Endothelial cell of umbilical vein (primary cell): ENCODE measurements at regions not wholly inside any gene's neighbourhood (a gene's known extent, or its start where the extent isn't known, plus 50 kb on each side); places are given as distances from the start of the nearest gene placed in this dataset.

Experiments
- POLR2A ChIP-seq: IDR thresholded peaks from 2 replicates; pipeline ENCODE4 v1.6.1; 2012; ENCODE audit warnings: low read depth, mild to moderate bottlenecking, control low read depth, low read length
- TF ChIP-seq, protein P1 (sequence below), 2 donors: IDR thresholded peaks; 1 replicate in 1 of 2; 2 replicates in 1 of 2; pipeline ENCODE4 v1.5.1; 2011; ENCODE audit warnings: low read length in 2 of 2, mild to moderate bottlenecking in 2 of 2, moderate library complexity in 2 of 2, control low read depth in 1 of 2, inconsistent platforms in 1 of 2, low read depth in 1 of 2; ENCODE audit not compliant: insufficient read depth in 1 of 2; ENCODE audit errors: extremely low read depth in 1 of 2

DNA sequence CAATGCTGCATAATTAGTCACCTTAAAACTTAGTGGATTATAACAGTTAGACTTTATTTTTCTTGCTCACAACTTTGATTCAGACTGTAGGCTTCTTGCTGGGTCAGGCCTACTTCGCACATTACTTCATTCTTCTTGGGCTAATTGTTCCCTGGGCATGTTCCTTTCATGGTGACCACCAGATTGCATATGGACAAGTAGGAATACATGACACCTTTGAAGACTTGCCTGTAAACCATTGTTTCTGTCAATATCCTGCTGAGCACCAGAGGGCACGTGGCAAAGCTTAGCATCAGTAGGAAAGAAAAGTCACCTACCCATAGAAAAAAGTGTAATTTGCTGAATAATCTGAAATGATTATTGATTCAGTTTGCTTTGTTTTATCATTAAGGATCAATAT lies 54.3 kb upstream of the ROBO1 start:
- no peak for TF ChIP-seq POLR2A
- TF ChIP-seq, protein P1, sequence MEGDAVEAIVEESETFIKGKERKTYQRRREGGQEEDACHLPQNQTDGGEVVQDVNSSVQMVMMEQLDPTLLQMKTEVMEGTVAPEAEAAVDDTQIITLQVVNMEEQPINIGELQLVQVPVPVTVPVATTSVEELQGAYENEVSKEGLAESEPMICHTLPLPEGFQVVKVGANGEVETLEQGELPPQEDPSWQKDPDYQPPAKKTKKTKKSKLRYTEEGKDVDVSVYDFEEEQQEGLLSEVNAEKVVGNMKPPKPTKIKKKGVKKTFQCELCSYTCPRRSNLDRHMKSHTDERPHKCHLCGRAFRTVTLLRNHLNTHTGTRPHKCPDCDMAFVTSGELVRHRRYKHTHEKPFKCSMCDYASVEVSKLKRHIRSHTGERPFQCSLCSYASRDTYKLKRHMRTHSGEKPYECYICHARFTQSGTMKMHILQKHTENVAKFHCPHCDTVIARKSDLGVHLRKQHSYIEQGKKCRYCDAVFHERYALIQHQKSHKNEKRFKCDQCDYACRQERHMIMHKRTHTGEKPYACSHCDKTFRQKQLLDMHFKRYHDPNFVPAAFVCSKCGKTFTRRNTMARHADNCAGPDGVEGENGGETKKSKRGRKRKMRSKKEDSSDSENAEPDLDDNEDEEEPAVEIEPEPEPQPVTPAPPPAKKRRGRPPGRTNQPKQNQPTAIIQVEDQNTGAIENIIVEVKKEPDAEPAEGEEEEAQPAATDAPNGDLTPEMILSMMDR (IDR thresholded peaks at IDR 0.05; ENCODE audit: extremely low read depth in 1 of 2, insufficient read depth in 1 of 2, low read depth in 1 of 2, low read length in 2 of 2) = no peak
